ENCODE measurements at regions not wholly inside any gene's neighbourhood (a gene's known extent, or its start where the extent isn't known, plus 50 kb on each side); places are given as distances from the start of the nearest gene placed in this dataset.

GRCh38 chrY:21175505-21175904 lies 335.6 kb upstream of the RBMY1B start:
- TF ChIP-seq, protein P1, sequence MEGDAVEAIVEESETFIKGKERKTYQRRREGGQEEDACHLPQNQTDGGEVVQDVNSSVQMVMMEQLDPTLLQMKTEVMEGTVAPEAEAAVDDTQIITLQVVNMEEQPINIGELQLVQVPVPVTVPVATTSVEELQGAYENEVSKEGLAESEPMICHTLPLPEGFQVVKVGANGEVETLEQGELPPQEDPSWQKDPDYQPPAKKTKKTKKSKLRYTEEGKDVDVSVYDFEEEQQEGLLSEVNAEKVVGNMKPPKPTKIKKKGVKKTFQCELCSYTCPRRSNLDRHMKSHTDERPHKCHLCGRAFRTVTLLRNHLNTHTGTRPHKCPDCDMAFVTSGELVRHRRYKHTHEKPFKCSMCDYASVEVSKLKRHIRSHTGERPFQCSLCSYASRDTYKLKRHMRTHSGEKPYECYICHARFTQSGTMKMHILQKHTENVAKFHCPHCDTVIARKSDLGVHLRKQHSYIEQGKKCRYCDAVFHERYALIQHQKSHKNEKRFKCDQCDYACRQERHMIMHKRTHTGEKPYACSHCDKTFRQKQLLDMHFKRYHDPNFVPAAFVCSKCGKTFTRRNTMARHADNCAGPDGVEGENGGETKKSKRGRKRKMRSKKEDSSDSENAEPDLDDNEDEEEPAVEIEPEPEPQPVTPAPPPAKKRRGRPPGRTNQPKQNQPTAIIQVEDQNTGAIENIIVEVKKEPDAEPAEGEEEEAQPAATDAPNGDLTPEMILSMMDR (IDR thresholded peaks at IDR 0.05), result no peak
- TF ChIP-seq ZFX (IDR thresholded peaks at IDR 0.05; ENCODE audit: borderline replicate concordance), result no peak
- no peak overlapping the region for H3K27ac ChIP-seq

- H3K27ac ChIP-seq, result no peak overlapping the region
- TF ChIP-seq ZFX (IDR thresholded peaks at IDR 0.05; ENCODE audit: borderline replicate concordance), result no peak
- TF ChIP-seq, protein P1 (IDR thresholded peaks at IDR 0.05), result no peak
Measured at GRCh38 chrY:21177306-21177800, 333.8 kb upstream of the RBMY1B start.

GRCh38 chrY:21178281-21178680 lies 332.9 kb upstream of the RBMY1B start:
- H3K27ac ChIP-seq, result no peak overlapping the region
- TF ChIP-seq, protein P1 (IDR thresholded peaks at IDR 0.05), result no peak
- TF ChIP-seq ZFX (IDR thresholded peaks at IDR 0.05; ENCODE audit: borderline replicate concordance), result no peak

GRCh38 chrY:21180921-21181320 lies 330.2 kb upstream of the RBMY1B start:
- TF ChIP-seq, protein P1 (IDR thresholded peaks at IDR 0.05), result no peak
- TF ChIP-seq ZFX (IDR thresholded peaks at IDR 0.05; ENCODE audit: borderline replicate concordance), result no peak
- H3K27ac ChIP-seq, result no peak overlapping the region

GRCh38 chrY:21184271-21184670 lies 326.9 kb upstream of the RBMY1B start:
- TF ChIP-seq, protein P1 (IDR thresholded peaks at IDR 0.05), result no peak
- TF ChIP-seq ZFX (IDR thresholded peaks at IDR 0.05; ENCODE audit: borderline replicate concordance), result no peak
- H3K27ac ChIP-seq, result no peak overlapping the region

- H3K27ac ChIP-seq, result no peak overlapping the region
- TF ChIP-seq, protein P1 (IDR thresholded peaks at IDR 0.05), result no peak
- no peak for TF ChIP-seq ZFX (IDR thresholded peaks at IDR 0.05; ENCODE audit: borderline replicate concordance)
Measured at GRCh38 chrY:21185419-21186105, 325.6 kb upstream of the RBMY1B start.

DNA sequence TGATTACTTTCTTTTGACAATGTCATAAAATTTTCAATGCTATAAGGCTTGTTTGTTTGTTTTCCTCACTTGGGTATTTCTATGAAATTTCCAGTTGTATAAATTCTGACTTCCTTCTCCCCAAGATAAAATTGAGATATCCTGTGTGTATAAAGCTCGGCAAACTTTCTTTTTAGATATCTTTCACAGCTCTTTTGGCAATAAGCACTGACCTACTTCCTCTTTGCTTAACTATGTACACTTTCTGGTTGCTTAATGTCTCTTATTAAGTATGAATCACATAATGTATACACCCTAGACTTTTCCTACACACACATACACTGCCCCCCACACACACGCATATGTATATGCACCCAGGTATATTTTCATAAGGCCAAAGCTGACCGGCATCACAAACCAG lies 318.4 kb upstream of the RBMY1B start:
- no peak for TF ChIP-seq ZFX (IDR thresholded peaks at IDR 0.05; ENCODE audit: borderline replicate concordance)
- TF ChIP-seq, protein P1 (IDR thresholded peaks at IDR 0.05), result no peak
- H3K27ac ChIP-seq, result no peak overlapping the region

Measured in 22Rv1 (cell line).